ENCODE measurements at regions not wholly inside any gene's neighbourhood (a gene's known extent, or its start where the extent isn't known, plus 50 kb on each side); places are given as distances from the start of the nearest gene placed in this dataset.

DNA sequence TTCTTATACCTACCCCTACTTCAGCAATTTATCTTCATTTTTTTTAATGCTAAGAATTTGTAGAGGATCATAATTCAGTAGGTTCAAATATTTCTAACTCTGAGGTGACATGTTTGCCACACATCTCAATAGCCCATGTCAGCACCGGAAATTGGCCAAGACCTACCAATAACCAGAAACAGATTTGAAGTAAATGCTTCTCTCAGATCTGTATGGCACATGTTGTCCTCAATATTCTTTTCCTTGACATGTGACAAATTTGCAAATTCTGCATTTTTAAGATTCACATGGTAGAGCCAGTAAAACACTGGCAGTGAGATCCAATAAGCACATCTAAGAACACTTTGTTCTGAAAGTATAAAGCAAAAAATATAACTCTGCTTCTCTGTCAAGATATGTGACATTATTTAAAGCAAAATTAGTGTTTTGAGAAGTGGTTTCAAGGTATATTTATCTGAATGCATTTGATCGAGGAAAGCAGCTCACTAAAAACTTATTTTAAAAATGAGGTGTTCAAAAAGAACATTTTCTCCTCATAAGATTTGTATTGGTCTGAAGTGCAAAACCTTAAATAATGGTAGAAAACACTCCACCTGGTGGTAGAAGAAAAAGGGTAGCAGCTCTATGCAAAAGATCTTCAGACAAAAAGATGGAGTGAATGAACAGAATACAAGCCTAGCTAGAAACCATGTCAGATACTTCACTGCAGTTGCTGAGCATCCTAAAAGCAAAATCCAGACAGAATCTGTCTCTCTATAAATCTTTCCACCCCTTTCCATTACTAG is 513.8 kb upstream of the FAM241A start:
- Mint-ChIP-seq H3K4me3 (no peak overlapping the region), H3K27me3 (no peaks in the 10 kb centered on the region), H3K4me1 (no peaks in the 10 kb centered on the region), H3K9me3 (peaks cover 0 to 2% (median 0%) of the 10 kb centered on the region in 7 donors), H3K36me3 (no peaks in the 10 kb centered on the region), H3K27ac (peak overlapping the region in 1 of 6 donors; percentile 41)
- ATAC-seq (ENCODE audit: low read depth in 2 of 2), result no peak
- no peak for DNase-seq

DNA sequence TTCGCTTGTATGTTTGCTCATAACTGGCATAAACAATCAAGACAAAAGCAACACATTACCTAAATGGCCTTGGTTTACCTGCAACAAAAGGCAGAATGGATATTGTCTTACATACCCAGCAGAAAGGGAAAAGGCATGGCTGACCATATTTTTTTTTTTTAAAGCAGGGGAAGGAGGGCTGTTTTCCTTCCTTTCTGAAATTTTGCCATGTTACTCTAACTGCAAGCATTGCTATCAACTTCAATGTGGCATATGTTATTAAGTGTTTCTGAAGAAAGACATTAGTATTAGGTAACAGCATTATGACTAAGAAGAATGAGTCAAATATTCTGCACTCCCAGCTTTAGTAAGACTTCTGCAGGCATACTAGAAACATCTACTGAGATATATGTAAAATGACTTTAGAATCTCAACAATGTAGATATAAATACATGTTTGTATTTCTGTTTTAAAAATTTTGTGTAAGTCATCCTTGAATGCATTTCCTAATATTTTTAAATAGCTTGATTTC is 512.6 kb upstream of the FAM241A start:
- no peak overlapping the region for H3K4me3 Mint-ChIP-seq
- no peak for ATAC-seq (ENCODE audit: low read depth in 2 of 2)
- no peaks in the 10 kb centered on the region for H3K4me1 Mint-ChIP-seq
- H3K36me3 Mint-ChIP-seq, result no peaks in the 10 kb centered on the region
- H3K27me3 Mint-ChIP-seq, result no peaks in the 10 kb centered on the region
- H3K27ac Mint-ChIP-seq, result no peak overlapping the region
- no peaks in the 10 kb centered on the region for H3K9me3 Mint-ChIP-seq
- DNase-seq, result no peak

DNA sequence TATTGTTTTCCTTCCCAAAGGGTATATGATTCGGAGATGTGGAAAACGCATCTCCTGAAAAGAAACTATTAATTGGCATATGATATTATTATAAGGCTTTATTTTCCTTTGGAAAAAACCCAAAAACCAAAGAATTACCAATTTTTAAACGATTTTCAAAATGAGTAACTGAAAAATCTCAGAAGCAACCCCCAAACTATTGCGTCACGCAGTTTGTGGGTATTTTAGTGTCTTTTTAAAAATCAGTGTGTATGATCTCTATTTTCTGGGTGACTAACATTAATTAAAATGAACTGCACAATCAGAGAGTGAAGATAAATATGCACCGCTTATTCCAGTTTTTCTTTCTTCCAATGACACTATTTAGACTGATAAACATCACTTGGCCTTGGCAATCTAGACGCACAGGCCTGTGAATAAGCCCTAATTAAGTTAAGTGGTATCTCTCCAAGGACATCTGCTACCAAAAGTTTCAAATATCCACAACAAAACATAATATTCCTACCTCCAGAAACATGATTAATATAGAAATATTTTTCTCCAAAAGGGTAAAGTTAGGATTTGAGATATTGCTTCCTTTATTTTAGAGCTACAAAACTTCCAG is 511.5 kb upstream of the FAM241A start:
- Mint-ChIP-seq H3K4me3 (no peak overlapping the region), H3K9me3 (no peaks in the 10 kb centered on the region), H3K27me3 (no peaks in the 10 kb centered on the region), H3K4me1 (no peaks in the 10 kb centered on the region), H3K27ac (no peak overlapping the region), H3K36me3 (no peaks in the 10 kb centered on the region)
- ATAC-seq (ENCODE audit: low read depth in 2 of 2) (no peak), DNase-seq (no peak)

DNA sequence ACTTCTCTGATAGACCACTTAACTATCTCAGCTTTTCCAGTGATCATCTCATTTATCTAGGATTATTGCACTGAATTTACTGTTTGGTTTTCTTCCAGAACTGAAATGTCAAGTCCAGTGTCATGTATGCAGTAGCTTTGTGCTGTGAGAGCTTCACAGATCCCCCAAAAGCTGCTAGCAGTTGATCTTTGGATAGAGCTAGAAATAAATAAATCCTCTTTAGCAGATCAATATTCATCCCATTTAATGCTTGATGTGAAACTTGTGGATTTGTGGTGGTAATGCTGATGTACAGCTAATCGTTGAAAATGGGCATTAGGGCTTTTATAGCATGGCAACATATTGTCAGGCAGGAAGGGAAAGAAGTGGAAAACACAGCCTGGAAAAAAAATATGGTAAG is 509.6 kb upstream of the FAM241A start:
- no peak overlapping the region for H3K27ac Mint-ChIP-seq
- H3K9me3 Mint-ChIP-seq, result no peaks in the 10 kb centered on the region
- H3K27me3 Mint-ChIP-seq, result peaks cover 0 to 6% (median 0%) of the 10 kb centered on the region in 3 donors
- H3K36me3 Mint-ChIP-seq, result no peaks in the 10 kb centered on the region
- no peak for ATAC-seq (ENCODE audit: low read depth in 2 of 2)
- no peaks in the 10 kb centered on the region for H3K4me1 Mint-ChIP-seq
- H3K4me3 Mint-ChIP-seq, result no peak overlapping the region
- no peak for DNase-seq

GRCh38 chr4:111636961-111637585 is 508.2 kb upstream of the FAM241A start:
- Mint-ChIP-seq H3K27ac (no peak overlapping the region), H3K4me1 (no peaks in the 10 kb centered on the region), H3K36me3 (no peaks in the 10 kb centered on the region), H3K9me3 (no peaks in the 10 kb centered on the region), H3K4me3 (no peak overlapping the region), H3K27me3 (peaks cover 0 to 6% (median 4%) of the 10 kb centered on the region in 3 donors)
- ATAC-seq (ENCODE audit: low read depth in 2 of 2) (no peak), DNase-seq (no peak)

DNA sequence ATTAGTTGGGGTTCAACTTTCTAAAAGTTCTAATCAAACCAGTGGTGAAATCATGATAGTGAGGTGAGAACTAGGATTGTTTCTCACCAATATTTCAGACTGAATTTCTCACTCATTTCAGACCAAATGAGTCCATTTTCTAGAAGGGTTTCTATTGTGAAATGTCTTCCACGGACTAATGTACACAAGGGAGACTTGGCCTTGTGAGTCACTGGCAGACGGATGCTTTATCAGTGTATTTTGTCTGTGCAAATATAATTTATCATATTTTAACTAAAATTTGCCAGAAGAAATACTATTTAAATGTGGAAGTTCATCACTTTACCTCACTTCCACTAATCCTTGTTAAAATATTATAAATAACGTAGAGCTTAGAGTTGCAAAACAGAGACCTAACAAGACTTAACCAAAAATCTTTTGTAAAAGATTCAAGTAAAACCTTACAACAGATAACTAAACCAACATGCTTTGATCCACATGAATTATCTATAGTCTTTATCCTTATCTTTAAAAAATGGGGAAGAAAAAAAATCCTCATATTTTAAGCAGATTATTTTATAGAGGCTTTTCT is 506.0 kb upstream of the FAM241A start:
- DNase-seq, result no peak
- H3K9me3 Mint-ChIP-seq, result no peaks in the 10 kb centered on the region
- no peak overlapping the region for H3K27ac Mint-ChIP-seq
- ATAC-seq (ENCODE audit: low read depth in 2 of 2), result no peak
- H3K36me3 Mint-ChIP-seq, result no peaks in the 10 kb centered on the region
- H3K27me3 Mint-ChIP-seq, result peaks cover 0 to 6% (median 5%) of the 10 kb centered on the region in 3 donors
- H3K4me1 Mint-ChIP-seq, result no peaks in the 10 kb centered on the region
- no peak overlapping the region for H3K4me3 Mint-ChIP-seq

DNA sequence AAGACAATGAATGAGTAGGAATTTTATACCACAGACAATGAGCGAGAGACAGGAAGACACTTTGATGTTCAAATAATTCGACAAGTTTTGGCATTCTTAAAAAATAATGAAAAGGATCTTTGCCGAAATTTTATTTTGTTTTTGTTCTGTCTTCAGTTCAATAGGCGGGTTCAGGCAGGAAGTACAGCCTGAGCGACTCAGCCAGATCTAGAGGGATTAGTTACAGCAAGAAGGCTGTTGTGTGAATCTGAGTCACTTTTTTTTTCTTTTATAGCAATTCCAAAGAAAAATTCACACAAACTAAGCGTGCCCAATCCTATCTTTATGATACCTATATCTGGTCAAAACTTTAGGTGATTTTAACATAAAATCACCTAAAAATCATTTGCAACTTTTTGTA is 505.4 kb upstream of the FAM241A start:
- no peak for DNase-seq
- H3K4me3 Mint-ChIP-seq, result no peak overlapping the region
- H3K27ac Mint-ChIP-seq, result no peak overlapping the region
- H3K36me3 Mint-ChIP-seq, result no peaks in the 10 kb centered on the region
- H3K9me3 Mint-ChIP-seq, result no peaks in the 10 kb centered on the region
- no peak for ATAC-seq (ENCODE audit: low read depth in 2 of 2)
- H3K27me3 Mint-ChIP-seq, result peaks cover 0 to 6% (median 5%) of the 10 kb centered on the region in 3 donors
- no peaks in the 10 kb centered on the region for H3K4me1 Mint-ChIP-seq

DNA sequence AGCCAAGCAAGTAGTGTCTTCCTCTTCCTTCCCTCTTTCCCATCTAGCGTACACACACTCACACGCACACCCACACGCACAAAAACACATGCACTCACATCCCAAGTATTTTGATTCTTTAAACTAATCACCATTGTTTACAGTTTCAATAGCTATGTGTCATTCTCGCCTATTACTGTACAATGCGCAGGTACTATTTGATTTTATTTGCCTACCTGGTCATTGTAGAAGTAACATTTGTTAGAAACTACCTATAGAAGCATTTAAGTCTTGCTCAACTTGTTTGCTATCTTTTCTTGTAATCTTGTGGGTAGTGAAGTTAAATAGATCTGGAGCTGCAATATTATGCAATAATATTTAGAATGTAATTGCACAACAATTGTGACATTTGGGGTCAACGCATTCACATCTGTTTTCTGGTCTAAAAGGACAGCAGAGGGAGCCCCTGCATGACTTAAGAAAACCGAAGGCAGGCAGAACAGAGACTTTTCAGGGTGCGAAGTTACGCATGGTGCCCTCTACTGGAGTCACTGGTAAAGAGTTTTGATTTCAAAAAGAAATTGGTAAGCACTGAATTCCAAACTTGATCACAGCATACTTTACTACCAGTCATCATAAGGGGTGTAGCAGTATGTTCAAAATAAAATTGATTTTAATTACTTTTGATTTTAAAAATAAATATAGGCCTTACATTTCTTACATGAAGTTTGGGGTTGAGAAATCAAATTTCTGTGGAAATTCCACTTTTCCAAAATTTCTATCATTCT is 503.3 kb upstream of the FAM241A start:
- no peak overlapping the region for H3K27ac Mint-ChIP-seq
- DNase-seq (peak; percentile 8), ATAC-seq (ENCODE audit: low read depth in 2 of 2) (peak in 1 of 2 donors; percentile 23)
- H3K4me3 Mint-ChIP-seq, result no peak overlapping the region
- H3K36me3 Mint-ChIP-seq, result no peaks in the 10 kb centered on the region
- H3K27me3 Mint-ChIP-seq, result peaks cover 0 to 6% (median 5%) of the 10 kb centered on the region in 3 donors
- no peaks in the 10 kb centered on the region for H3K9me3 Mint-ChIP-seq
- H3K4me1 Mint-ChIP-seq, result no peaks in the 10 kb centered on the region

DNA sequence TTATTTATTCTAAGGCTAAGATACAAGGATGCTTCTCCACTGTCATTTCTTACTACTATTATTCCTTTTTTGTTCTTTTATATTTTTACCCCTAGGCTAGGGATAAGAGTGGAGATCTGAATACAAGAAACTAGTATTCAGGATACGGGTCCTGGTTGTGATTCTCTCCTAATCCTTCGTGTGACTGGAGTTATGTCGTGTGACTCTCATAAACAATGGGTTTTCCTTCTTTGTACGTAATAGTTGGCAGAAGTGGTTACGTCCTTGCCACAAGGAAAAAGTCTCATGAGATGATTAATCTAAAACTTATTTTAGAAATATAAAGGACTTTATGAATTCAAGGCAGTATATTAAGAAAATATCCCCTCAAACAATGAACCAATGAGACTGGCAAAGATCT is 497.2 kb upstream of the FAM241A start:
- no peak for ATAC-seq (ENCODE audit: low read depth in 2 of 2)
- Mint-ChIP-seq H3K27me3 (peaks cover 0 to 4% (median 0%) of the 10 kb centered on the region in 3 donors), H3K4me1 (no peaks in the 10 kb centered on the region), H3K27ac (no peak overlapping the region), H3K4me3 (no peak overlapping the region), H3K36me3 (no peaks in the 10 kb centered on the region), H3K9me3 (peaks cover 0 to 1% (median 0%) of the 10 kb centered on the region in 7 donors)
- no peak for DNase-seq

DNA sequence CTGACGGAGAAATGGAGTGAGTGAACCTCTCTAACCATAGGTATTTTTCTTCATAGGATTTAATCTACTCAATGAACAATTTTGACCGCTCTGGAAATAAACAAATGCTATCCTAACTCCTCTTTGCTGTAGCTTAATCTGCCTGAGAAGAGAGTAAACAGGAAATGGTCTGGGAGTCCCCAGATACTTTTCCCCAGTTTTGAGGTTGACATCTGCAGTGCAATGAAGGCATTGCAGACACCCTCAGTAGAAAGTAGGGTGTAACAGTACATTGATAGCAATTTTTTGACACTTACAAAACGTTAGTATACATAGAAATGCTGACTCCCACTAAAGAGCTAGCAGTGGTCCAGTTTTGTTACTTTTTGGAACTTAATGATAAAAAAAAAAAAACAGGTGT is 495.9 kb upstream of the FAM241A start:
- ATAC-seq (ENCODE audit: low read depth in 2 of 2) (no peak), DNase-seq (no peak)
- H3K27me3 Mint-ChIP-seq, result peaks cover 0 to 8% (median 0%) of the 10 kb centered on the region in 3 donors
- H3K27ac Mint-ChIP-seq, result no peak overlapping the region
- no peaks in the 10 kb centered on the region for H3K36me3 Mint-ChIP-seq
- peaks cover 0 to 1% (median 0%) of the 10 kb centered on the region in 7 donors for H3K9me3 Mint-ChIP-seq
- H3K4me1 Mint-ChIP-seq, result no peaks in the 10 kb centered on the region
- no peak overlapping the region for H3K4me3 Mint-ChIP-seq

DNA sequence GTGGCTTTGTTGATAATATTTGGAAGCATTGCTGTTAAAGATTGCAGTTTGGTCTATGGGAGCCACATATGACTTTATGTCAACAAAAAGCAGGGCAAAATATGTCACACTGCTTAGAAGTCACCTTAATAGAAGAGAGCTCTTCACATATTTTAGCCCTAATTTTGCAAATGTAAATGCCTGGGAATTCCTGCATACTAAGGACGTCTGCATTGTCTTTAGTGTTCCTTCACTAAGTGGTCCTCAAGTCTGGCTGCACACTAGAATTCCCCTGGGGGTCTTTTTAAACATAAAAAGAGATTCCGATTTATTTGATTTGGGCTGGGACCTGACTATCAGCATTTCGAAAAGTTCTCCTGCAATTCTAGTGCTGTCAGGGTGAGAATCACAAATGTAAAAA is 495.1 kb upstream of the FAM241A start:
- no peak overlapping the region for H3K27ac Mint-ChIP-seq
- H3K9me3 Mint-ChIP-seq, result peaks cover 0 to 1% (median 0%) of the 10 kb centered on the region in 7 donors
- H3K36me3 Mint-ChIP-seq, result no peaks in the 10 kb centered on the region
- no peak overlapping the region for H3K4me3 Mint-ChIP-seq
- H3K4me1 Mint-ChIP-seq, result no peaks in the 10 kb centered on the region
- DNase-seq (no peak), ATAC-seq (ENCODE audit: low read depth in 2 of 2) (no peak)
- peaks cover 0 to 8% (median 0%) of the 10 kb centered on the region in 3 donors for H3K27me3 Mint-ChIP-seq

DNA sequence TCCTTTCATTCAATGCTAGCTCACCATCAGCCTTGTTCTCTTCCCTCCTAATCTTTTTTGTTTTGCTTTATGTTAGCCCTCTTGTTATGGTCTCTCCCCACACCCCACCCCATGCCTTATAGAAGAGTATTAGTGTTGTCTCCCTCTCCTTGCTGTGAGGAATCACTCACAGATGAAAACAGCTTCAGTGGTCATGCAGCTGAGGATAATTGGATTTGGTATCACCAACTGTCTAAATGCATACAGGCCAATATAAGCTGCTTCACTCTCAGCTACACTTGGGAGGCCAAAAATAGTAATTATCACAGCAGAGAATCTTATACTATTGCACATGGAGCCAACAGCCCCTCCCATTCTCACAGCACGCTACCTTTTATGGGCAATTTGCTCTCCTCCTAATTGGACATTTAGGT is 494.6 kb upstream of the FAM241A start:
- peaks cover 0 to 1% (median 0%) of the 10 kb centered on the region in 7 donors for H3K9me3 Mint-ChIP-seq
- ATAC-seq (ENCODE audit: low read depth in 2 of 2), result no peak
- H3K4me3 Mint-ChIP-seq, result peak overlapping the region in 1 of 8 donors; percentile 51
- H3K27ac Mint-ChIP-seq, result no peak overlapping the region
- H3K27me3 Mint-ChIP-seq, result peaks cover 0 to 8% (median 0%) of the 10 kb centered on the region in 3 donors
- DNase-seq, result no peak
- no peaks in the 10 kb centered on the region for H3K36me3 Mint-ChIP-seq
- no peaks in the 10 kb centered on the region for H3K4me1 Mint-ChIP-seq

DNA sequence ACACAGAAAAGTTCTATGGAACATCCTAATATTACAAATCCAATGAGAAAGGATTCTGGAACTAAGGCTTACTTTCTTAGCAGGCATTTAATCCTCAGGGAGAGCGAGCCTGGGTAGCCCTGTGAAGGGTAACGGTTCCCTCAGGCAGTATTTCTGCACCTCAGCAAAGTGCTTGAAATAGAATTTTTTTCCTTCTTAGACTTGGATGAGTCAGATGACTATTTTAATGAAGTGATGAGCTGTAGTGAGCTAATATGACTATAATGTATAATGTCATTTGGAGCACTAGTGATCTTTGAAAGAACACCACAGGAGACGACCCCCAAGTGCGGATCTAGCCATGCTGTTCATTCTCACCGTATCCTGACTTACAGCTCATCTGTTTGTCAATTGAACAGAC is 493.0 kb upstream of the FAM241A start:
- ATAC-seq (ENCODE audit: low read depth in 2 of 2) (no peak), DNase-seq (no peak)
- Mint-ChIP-seq H3K27me3 (peaks cover 0 to 8% (median 5%) of the 10 kb centered on the region in 3 donors), H3K27ac (peak overlapping the region in 1 of 6 donors; percentile 26), H3K4me1 (no peaks in the 10 kb centered on the region), H3K36me3 (no peaks in the 10 kb centered on the region), H3K9me3 (peaks cover 0 to 1% (median 0%) of the 10 kb centered on the region in 7 donors), H3K4me3 (no peak overlapping the region)

Data from naive B cell (primary cell).